ENCODE measurements at regions not wholly inside any gene's neighbourhood (a gene's known extent, or its start where the extent isn't known, plus 50 kb on each side); places are given as distances from the start of the nearest gene placed in this dataset.

DNA sequence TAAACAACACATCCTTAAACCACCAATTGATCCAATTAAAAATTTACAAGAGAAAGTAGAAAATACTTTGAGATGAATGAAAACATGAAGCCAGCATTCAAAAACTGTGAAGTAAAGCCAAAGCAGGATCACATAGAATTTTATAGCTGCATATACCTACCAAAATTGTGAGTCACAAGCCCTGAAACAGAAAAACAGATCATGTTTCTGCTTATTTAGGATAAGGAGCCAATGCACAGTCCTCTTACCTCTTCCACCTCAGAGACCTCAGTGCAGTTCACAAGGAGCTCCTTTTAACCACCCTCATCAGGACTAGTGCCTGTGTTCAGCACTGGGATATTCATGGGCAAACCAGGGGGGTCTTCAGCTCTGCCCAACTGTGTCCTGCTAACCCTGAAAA is 386.7 kb downstream of the TECRL start:
- ChIA-PET CTCF (ENCODE audit: unreplicated experiment) (no interaction called here), POLR2A (no interaction called here)
- H3K4me2 ChIP-seq (ENCODE audit: low read length) = no peak overlapping the region
- H3K4me1 ChIP-seq (ENCODE audit: insufficient read depth, low read length, poor library complexity, severe bottlenecking) = no peaks in the 10 kb centered on the region
- DNase-seq (ENCODE audit: low spot score) = no peak
- no TSS peak for BruUV-seq (replicated peaks)
- peaks cover 5% of the 10 kb centered on the region; the same call in 1 of the 2 replicates for H3K9me3 ChIP-seq (ENCODE audit: low read length)
- H3K9me2 ChIP-seq (ENCODE audit: insufficient read depth, low read length) = no peaks in the 10 kb centered on the region
- intact Hi-C loops (cut with micrococcal nuclease; ENCODE audit: unreplicated experiment) = no loop called here
- H3K4me3 ChIP-seq (ENCODE audit: low read depth, low read length, poor library complexity, severe bottlenecking) = no peak overlapping the region
- TF ChIP-seq, protein P1, sequence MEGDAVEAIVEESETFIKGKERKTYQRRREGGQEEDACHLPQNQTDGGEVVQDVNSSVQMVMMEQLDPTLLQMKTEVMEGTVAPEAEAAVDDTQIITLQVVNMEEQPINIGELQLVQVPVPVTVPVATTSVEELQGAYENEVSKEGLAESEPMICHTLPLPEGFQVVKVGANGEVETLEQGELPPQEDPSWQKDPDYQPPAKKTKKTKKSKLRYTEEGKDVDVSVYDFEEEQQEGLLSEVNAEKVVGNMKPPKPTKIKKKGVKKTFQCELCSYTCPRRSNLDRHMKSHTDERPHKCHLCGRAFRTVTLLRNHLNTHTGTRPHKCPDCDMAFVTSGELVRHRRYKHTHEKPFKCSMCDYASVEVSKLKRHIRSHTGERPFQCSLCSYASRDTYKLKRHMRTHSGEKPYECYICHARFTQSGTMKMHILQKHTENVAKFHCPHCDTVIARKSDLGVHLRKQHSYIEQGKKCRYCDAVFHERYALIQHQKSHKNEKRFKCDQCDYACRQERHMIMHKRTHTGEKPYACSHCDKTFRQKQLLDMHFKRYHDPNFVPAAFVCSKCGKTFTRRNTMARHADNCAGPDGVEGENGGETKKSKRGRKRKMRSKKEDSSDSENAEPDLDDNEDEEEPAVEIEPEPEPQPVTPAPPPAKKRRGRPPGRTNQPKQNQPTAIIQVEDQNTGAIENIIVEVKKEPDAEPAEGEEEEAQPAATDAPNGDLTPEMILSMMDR (conservative IDR thresholded peaks at IDR 0.05; ENCODE audit: low read length) = no peak
- no peak for TF ChIP-seq EZH2phosphoT487 (IDR thresholded peaks at IDR 0.05; ENCODE audit: borderline replicate concordance, low read depth, low read length)
- no peak overlapping the region for H2AFZ ChIP-seq (ENCODE audit: low read length)
- H3K27ac ChIP-seq (ENCODE audit: low read depth, low read length, poor library complexity, severe bottlenecking) = no peak overlapping the region
- H3K79me2 ChIP-seq (ENCODE audit: insufficient read depth, low read depth, low read length) = no peaks in the 10 kb centered on the region
- H3K36me3 ChIP-seq (ENCODE audit: insufficient read depth, low read length) = no peaks in the 10 kb centered on the region
- H4K20me1 ChIP-seq (ENCODE audit: insufficient read depth, low read length) = no peaks in the 10 kb centered on the region

GRCh38 chr4:64016893-64017292 is 392.4 kb downstream of the TECRL start:
- DNase-seq (ENCODE audit: low spot score) = no peak
- H3K79me2 ChIP-seq (ENCODE audit: insufficient read depth, low read depth, low read length) = no peaks in the 10 kb centered on the region
- H4K20me1 ChIP-seq (ENCODE audit: insufficient read depth, low read length) = no peaks in the 10 kb centered on the region
- BruUV-seq (replicated peaks) = no TSS peak
- H2AFZ ChIP-seq (ENCODE audit: low read length) = no peak overlapping the region
- H3K36me3 ChIP-seq (ENCODE audit: insufficient read depth, low read length) = no peaks in the 10 kb centered on the region
- POLR2A ChIA-PET = no interaction called here
- H3K9me2 ChIP-seq (ENCODE audit: insufficient read depth, low read length) = no peaks in the 10 kb centered on the region
- intact Hi-C loops (cut with micrococcal nuclease; ENCODE audit: unreplicated experiment) = no loop called here
- no peak overlapping the region for H3K4me3 ChIP-seq (ENCODE audit: low read depth, low read length, poor library complexity, severe bottlenecking)
- CTCF ChIA-PET (ENCODE audit: unreplicated experiment) = no interaction called here
- TF ChIP-seq EZH2phosphoT487 (IDR thresholded peaks at IDR 0.05; ENCODE audit: borderline replicate concordance, low read depth, low read length) = no peak
- TF ChIP-seq, protein P1 (conservative IDR thresholded peaks at IDR 0.05; ENCODE audit: low read length) = no peak
- no peak overlapping the region for H3K4me2 ChIP-seq (ENCODE audit: low read length)
- H3K4me1 ChIP-seq (ENCODE audit: insufficient read depth, low read length, poor library complexity, severe bottlenecking) = no peaks in the 10 kb centered on the region
- H3K9me3 ChIP-seq (ENCODE audit: low read length) = peaks cover 5% of the 10 kb centered on the region; the same call in 1 of the 2 replicates
- H3K27ac ChIP-seq (ENCODE audit: low read depth, low read length, poor library complexity, severe bottlenecking) = no peak overlapping the region

DNA sequence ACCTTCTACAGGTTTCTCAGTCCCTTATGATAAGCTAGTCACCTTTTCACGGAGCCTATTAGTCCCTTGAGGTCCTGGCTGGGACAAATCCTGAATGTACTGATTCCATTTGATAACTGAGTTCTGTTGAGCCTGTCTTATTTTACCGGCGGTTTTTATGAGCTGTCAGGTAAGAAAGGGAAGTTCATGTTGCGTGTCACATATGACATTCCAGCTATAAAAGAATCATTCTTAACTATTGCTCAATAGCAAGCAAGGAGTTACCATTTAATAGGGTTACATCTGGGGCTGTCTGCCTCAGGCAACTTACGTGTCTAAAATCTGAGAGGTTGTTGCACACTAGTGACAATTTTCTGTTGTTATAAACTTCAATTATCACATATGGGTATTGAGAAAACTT is 394.6 kb downstream of the TECRL start:
- H3K4me2 ChIP-seq (ENCODE audit: low read length) = no peak overlapping the region

More for the DNA sequence above, 394.6 kb downstream of the TECRL start:
- intact Hi-C loops (cut with micrococcal nuclease; ENCODE audit: unreplicated experiment) = no loop called here
- Histone ChIP-seq H4K20me1 (ENCODE audit: insufficient read depth, low read length) (no peaks in the 10 kb centered on the region), H3K36me3 (ENCODE audit: insufficient read depth, low read length) (no peaks in the 10 kb centered on the region), H3K4me1 (ENCODE audit: insufficient read depth, low read length, poor library complexity, severe bottlenecking) (no peaks in the 10 kb centered on the region), H3K9me2 (ENCODE audit: insufficient read depth, low read length) (no peaks in the 10 kb centered on the region), H2AFZ (ENCODE audit: low read length) (no peak overlapping the region), H3K79me2 (ENCODE audit: insufficient read depth, low read depth, low read length) (no peaks in the 10 kb centered on the region), H3K4me3 (ENCODE audit: low read depth, low read length, poor library complexity, severe bottlenecking) (no peak overlapping the region), H3K27ac (ENCODE audit: low read depth, low read length, poor library complexity, severe bottlenecking) (no peak overlapping the region), H3K9me3 (ENCODE audit: low read length) (no peaks in the 10 kb centered on the region)
- TF ChIP-seq, protein P1 (conservative IDR thresholded peaks at IDR 0.05; ENCODE audit: low read length) = no peak
- TF ChIP-seq EZH2phosphoT487 (IDR thresholded peaks at IDR 0.05; ENCODE audit: borderline replicate concordance, low read depth, low read length) = no peak
- ChIA-PET CTCF (ENCODE audit: unreplicated experiment) (no interaction called here), POLR2A (interaction anchor here (0.6 kb wide), 1 partner anchor 655 kb away, joined by 3 read pairs; no protein-coding TSS in a partner anchor)
- DNase-seq (ENCODE audit: low spot score) = no peak
- BruUV-seq (replicated peaks) = no TSS peak

Measured in OCI-LY7 (cell line).